Thoracic aorta (tissue), 2 donors: ENCODE measurements at regions not wholly inside any gene's neighbourhood (a gene's known extent, or its start where the extent isn't known, plus 50 kb on each side); places are given as distances from the start of the nearest gene placed in this dataset.

ENCODE experiments used
- ATAC-seq: fragments of 150-250 bp; one replicate; pipeline ENCODE4 v1.8.0; 2017; ENCODE audit warnings: low read depth; ENCODE audit not compliant: insufficient number of reproducible peaks, low FRiP score
- DNase-seq: peaks from one replicate; pipeline ENCODE4 v3.0.0-alpha.2; 2020; ENCODE audit warnings: low spot score
- H3K27ac ChIP-seq, 2 donors: fragments of 200-600 bp; sonication (generic); 1 replicate in 1 of 2; 2 replicates in 1 of 2; pipeline ENCODE4 v1.5.1; 2016; ENCODE audit warnings: mild to moderate bottlenecking in 2 of 2, moderate library complexity in 2 of 2
- H3K27me3 ChIP-seq: fragments of 200-600 bp; sonication (generic); replicated peaks from 2 replicates; pipeline ENCODE4 v1.6.0; 2016; ENCODE audit warnings: mild to moderate bottlenecking; ENCODE audit not compliant: insufficient read depth
- H3K36me3 ChIP-seq: fragments of 200-600 bp; sonication (generic); one replicate; pipeline ENCODE4 v1.5.1; 2016
- H3K4me1 ChIP-seq, 2 donors: fragments of 200-600 bp; sonication (generic); 1 replicate in 1 of 2; 2 replicates in 1 of 2; pipeline versions ENCODE4 v1.5.1 to v1.6.0; 2016; ENCODE audit warnings: low read depth in 2 of 2, mild to moderate bottlenecking in 1 of 2; ENCODE audit not compliant: control insufficient read depth in 1 of 2
- H3K4me3 ChIP-seq: fragments of 200-600 bp; sonication (generic); 2 replicates; pipeline ENCODE4 v1.5.1; 2016; ENCODE audit warnings: mild to moderate bottlenecking
- H3K9me3 ChIP-seq: fragments of 200-600 bp; sonication (generic); 2 replicates; pipeline ENCODE4 v1.5.1; 2016
- TF ChIP-seq, protein P1 (sequence below): fragments of 200-600 bp; sonication (generic); IDR thresholded peaks from one replicate; pipeline ENCODE4 v1.5.1; 2019; ENCODE audit warnings: antibody characterized with exemption

DNA sequence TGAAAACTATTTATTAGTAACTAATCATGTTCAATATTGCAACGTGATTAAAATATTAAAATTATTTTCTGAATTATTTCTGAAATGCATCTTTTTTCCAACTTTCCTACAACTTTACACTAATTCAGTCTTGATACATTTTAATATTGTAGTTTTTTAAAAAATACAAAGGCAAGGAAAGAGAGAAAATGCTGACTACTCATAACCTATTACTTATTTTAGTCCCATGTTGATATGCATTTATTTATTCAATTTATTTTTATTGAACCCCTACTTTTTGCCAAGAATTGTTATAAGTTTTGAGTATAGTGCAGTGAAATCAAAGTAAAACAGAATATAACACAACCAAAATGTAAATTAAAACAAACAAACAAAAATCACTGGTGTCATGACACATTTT, 978.2 kb downstream of the CDH9 start:
- no peaks in the 10 kb centered on the region for H3K4me1 ChIP-seq
- ATAC-seq, result no peak
- DNase-seq, result no peak
- no peaks in the 10 kb centered on the region for H3K9me3 ChIP-seq
- H3K36me3 ChIP-seq, result no peaks in the 10 kb centered on the region
- H3K27ac ChIP-seq, result no peak overlapping the region
- TF ChIP-seq, protein P1, sequence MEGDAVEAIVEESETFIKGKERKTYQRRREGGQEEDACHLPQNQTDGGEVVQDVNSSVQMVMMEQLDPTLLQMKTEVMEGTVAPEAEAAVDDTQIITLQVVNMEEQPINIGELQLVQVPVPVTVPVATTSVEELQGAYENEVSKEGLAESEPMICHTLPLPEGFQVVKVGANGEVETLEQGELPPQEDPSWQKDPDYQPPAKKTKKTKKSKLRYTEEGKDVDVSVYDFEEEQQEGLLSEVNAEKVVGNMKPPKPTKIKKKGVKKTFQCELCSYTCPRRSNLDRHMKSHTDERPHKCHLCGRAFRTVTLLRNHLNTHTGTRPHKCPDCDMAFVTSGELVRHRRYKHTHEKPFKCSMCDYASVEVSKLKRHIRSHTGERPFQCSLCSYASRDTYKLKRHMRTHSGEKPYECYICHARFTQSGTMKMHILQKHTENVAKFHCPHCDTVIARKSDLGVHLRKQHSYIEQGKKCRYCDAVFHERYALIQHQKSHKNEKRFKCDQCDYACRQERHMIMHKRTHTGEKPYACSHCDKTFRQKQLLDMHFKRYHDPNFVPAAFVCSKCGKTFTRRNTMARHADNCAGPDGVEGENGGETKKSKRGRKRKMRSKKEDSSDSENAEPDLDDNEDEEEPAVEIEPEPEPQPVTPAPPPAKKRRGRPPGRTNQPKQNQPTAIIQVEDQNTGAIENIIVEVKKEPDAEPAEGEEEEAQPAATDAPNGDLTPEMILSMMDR, result no peak
- no peaks in the 10 kb centered on the region for H3K27me3 ChIP-seq
- H3K4me3 ChIP-seq, result no peak overlapping the region

DNA sequence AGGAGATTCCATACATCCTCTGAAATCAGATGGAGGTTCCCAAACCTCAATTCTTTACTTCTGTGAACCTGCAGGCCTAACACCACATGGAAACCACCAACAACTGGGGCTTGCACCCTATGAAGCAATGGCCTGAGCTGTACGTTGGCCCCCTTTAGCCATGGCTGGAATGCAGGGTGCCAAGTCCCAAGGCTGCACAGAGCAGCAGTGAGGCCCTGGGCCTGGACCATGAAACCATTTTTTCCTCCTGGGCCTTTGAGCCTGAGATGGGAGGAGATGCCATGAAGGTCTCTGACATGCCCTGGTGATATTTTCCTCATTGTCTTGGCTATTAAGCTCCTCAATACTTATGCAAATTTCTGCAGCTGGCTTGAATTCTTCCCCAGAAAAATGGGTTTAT, 983.8 kb downstream of the CDH9 start:
- no peak overlapping the region for H3K27ac ChIP-seq
- TF ChIP-seq, protein P1, result no peak
- H3K4me1 ChIP-seq, result no peaks in the 10 kb centered on the region
- no peaks in the 10 kb centered on the region for H3K36me3 ChIP-seq
- no peaks in the 10 kb centered on the region for H3K27me3 ChIP-seq
- H3K9me3 ChIP-seq, result no peaks in the 10 kb centered on the region
- DNase-seq, result no peak
- H3K4me3 ChIP-seq, result no peak overlapping the region
- ATAC-seq, result no peak

DNA sequence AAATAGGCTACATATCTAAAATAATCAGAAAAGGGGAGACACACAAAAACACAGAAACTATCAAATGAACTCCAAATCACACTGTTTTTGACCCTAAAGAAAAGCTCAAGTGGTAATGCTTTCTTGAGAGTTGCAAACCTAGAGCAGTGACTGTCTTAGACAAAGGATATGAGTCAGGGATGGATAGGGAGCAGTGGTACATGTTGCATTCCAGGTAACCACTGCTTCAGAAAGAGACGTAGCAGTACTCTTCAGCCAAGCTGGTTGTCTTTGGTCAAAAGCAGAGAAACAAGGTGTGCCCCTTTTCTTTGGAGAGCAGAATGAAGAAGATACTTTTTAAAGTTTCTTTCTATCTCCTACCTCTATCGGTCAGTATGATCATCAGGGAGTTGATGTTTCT, 1003.6 kb downstream of the CDH9 start:
- Histone ChIP-seq H3K4me3 (no peak overlapping the region), H3K9me3 (no peaks in the 10 kb centered on the region), H3K27ac (no peak overlapping the region), H3K4me1 (no peaks in the 10 kb centered on the region), H3K27me3 (no peaks in the 10 kb centered on the region), H3K36me3 (no peaks in the 10 kb centered on the region)
- TF ChIP-seq, protein P1, result no peak
- DNase-seq, result no peak
- ATAC-seq, result no peak

GRCh38 chr5:26031481-26031880, 1006.9 kb downstream of the CDH9 start:
- Histone ChIP-seq H3K4me1 (no peaks in the 10 kb centered on the region), H3K27me3 (no peaks in the 10 kb centered on the region), H3K27ac (no peak overlapping the region), H3K9me3 (no peaks in the 10 kb centered on the region), H3K36me3 (no peaks in the 10 kb centered on the region), H3K4me3 (no peak overlapping the region)
- ATAC-seq (no peak), DNase-seq (no peak)
- TF ChIP-seq, protein P1, result no peak

- TF ChIP-seq, protein P1, result no peak
- Histone ChIP-seq H3K9me3 (no peaks in the 10 kb centered on the region), H3K4me3 (no peak overlapping the region), H3K4me1 (no peaks in the 10 kb centered on the region), H3K27ac (no peak overlapping the region), H3K36me3 (no peaks in the 10 kb centered on the region), H3K27me3 (no peaks in the 10 kb centered on the region)
- DNase-seq (no peak), ATAC-seq (no peak)
Measured at GRCh38 chr5:26026044-26026443, 1012.3 kb downstream of the CDH9 start.
